ENCODE measurements at regions not wholly inside any gene's neighbourhood (a gene's known extent, or its start where the extent isn't known, plus 50 kb on each side); places are given as distances from the start of the nearest gene placed in this dataset.

- intact Hi-C loops (cut with DNase I), result no loop called here
- H3K27me3 ChIP-seq, result no peaks in the 10 kb centered on the region
- no peak overlapping the region for H3K27ac ChIP-seq
- no peaks in the 10 kb centered on the region for H3K4me1 ChIP-seq
- no peak for DNase-seq (ENCODE audit: low spot score in 2 of 2)
- no peak overlapping the region for H3K4me3 ChIP-seq
- no peaks in the 10 kb centered on the region for H3K9me3 ChIP-seq
- no peaks in the 10 kb centered on the region for H3K36me3 ChIP-seq
- no peak for TF ChIP-seq CTCF (IDR thresholded peaks at IDR 0.05)
These were observed 402.1 kb downstream of the PDCD6IP start for GRCh38 chr3:34200576-34200975.

- DNase-seq (ENCODE audit: low spot score in 2 of 2), result no peak
- Histone ChIP-seq H3K9me3 (no peaks in the 10 kb centered on the region), H3K27me3 (no peaks in the 10 kb centered on the region), H3K4me3 (no peak overlapping the region), H3K4me1 (peaks cover 0 to 7% of the 10 kb centered on the region in 2 donors), H3K27ac (peak overlapping the region in 1 of 2 donors; percentile 9), H3K36me3 (no peaks in the 10 kb centered on the region)
- intact Hi-C loops (cut with DNase I), result no loop called here
- no peak for TF ChIP-seq CTCF (IDR thresholded peaks at IDR 0.05)
These were observed 404.5 kb downstream of the PDCD6IP start for GRCh38 chr3:34202975-34203374.

GRCh38 chr3:34203386-34203785, 405.0 kb downstream of the PDCD6IP start:
- peaks cover 0 to 7% of the 10 kb centered on the region in 2 donors for H3K4me1 ChIP-seq
- TF ChIP-seq CTCF (IDR thresholded peaks at IDR 0.05), result no peak
- H3K4me3 ChIP-seq, result no peak overlapping the region
- DNase-seq (ENCODE audit: low spot score in 2 of 2), result no peak
- H3K27me3 ChIP-seq, result no peaks in the 10 kb centered on the region
- intact Hi-C loops (cut with DNase I), result no loop called here
- H3K27ac ChIP-seq, result peak overlapping the region; percentile 6 to 9
- H3K36me3 ChIP-seq, result no peaks in the 10 kb centered on the region
- no peaks in the 10 kb centered on the region for H3K9me3 ChIP-seq

GRCh38 chr3:34207002-34207401, 408.6 kb downstream of the PDCD6IP start:
- DNase-seq (ENCODE audit: low spot score in 2 of 2), result no peak
- Histone ChIP-seq H3K27me3 (no peaks in the 10 kb centered on the region), H3K4me1 (peaks cover 0 to 21% of the 10 kb centered on the region in 2 donors), H3K4me3 (no peak overlapping the region), H3K9me3 (no peaks in the 10 kb centered on the region), H3K36me3 (no peaks in the 10 kb centered on the region), H3K27ac (peak overlapping the region; percentile 77 to 82)
- intact Hi-C loops (cut with DNase I), result no loop called here
- TF ChIP-seq CTCF (IDR thresholded peaks at IDR 0.05), result no peak

- no peaks in the 10 kb centered on the region for H3K27me3 ChIP-seq
- H3K4me3 ChIP-seq, result no peak overlapping the region
- no peaks in the 10 kb centered on the region for H3K9me3 ChIP-seq
- no peaks in the 10 kb centered on the region for H3K36me3 ChIP-seq
- H3K4me1 ChIP-seq, result peaks cover 3 to 26% of the 10 kb centered on the region in 2 donors
- H3K27ac ChIP-seq, result peak overlapping the region; percentile 77 to 82
- DNase-seq (ENCODE audit: low spot score in 2 of 2), result no peak
- TF ChIP-seq CTCF (IDR thresholded peaks at IDR 0.05), result no peak
- intact Hi-C loops (cut with DNase I), result no loop called here
These were observed 409.4 kb downstream of the PDCD6IP start for GRCh38 chr3:34207806-34208205.

GRCh38 chr3:34212175-34212574, 413.7 kb downstream of the PDCD6IP start:
- intact Hi-C loops (cut with DNase I), result loop anchor here (5.0 kb wide), 1 partner anchor 45 kb away; no protein-coding TSS in a partner anchor
- peak overlapping the region; percentile 68 to 82 for H3K27ac ChIP-seq
- no peaks in the 10 kb centered on the region for H3K27me3 ChIP-seq
- H3K4me3 ChIP-seq, result no peak overlapping the region
- DNase-seq (ENCODE audit: low spot score in 2 of 2), result peak in 1 of 2 donors; percentile 64
- H3K9me3 ChIP-seq, result no peaks in the 10 kb centered on the region
- no peak for TF ChIP-seq CTCF (IDR thresholded peaks at IDR 0.05)
- no peaks in the 10 kb centered on the region for H3K36me3 ChIP-seq
- H3K4me1 ChIP-seq, result peaks cover 3 to 27% of the 10 kb centered on the region in 2 donors

Data from ascending aorta (tissue), 2 donors.